Liver (tissue), 8 donors: ENCODE measurements at regions not wholly inside any gene's neighbourhood (a gene's known extent, or its start where the extent isn't known, plus 50 kb on each side); places are given as distances from the start of the nearest gene placed in this dataset.

Source experiments
- DNase-seq: peaks from one replicate; pipeline ENCODE4 v3.0.0-alpha.2; 2017; ENCODE audit warnings: low spot score
- H3K27ac ChIP-seq, 2 donors: one replicate each; pipeline ENCODE4 v1.7.0; 2013; ENCODE audit warnings: inconsistent platforms in 2 of 2, low read length in 2 of 2, control low read depth in 1 of 2, low read depth in 1 of 2, mild to moderate bottlenecking in 1 of 2
- H3K27me3 ChIP-seq, 4 donors: one replicate each; pipeline versions ENCODE4 v1.6.1 to v1.7.0; 2013; ENCODE audit warnings: low read length in 3 of 4, inconsistent platforms in 1 of 4, mild to moderate bottlenecking in 1 of 4, moderate library complexity in 1 of 4; ENCODE audit not compliant: control insufficient read depth in 4 of 4, insufficient read depth in 4 of 4
- H3K36me3 ChIP-seq, 4 donors: one replicate each; pipeline versions ENCODE4 v1.6.1 to v1.7.0; 2013; ENCODE audit warnings: low read length in 3 of 4, mild to moderate bottlenecking in 3 of 4, low read depth in 1 of 4, moderate library complexity in 1 of 4; ENCODE audit not compliant: control insufficient read depth in 4 of 4, insufficient read depth in 3 of 4
- H3K4me1 ChIP-seq, 4 donors: one replicate each; pipeline versions ENCODE4 v1.6.1 to v1.7.0; 2013; ENCODE audit warnings: low read length in 3 of 4, mild to moderate bottlenecking in 3 of 4, moderate library complexity in 1 of 4; ENCODE audit not compliant: control insufficient read depth in 4 of 4, insufficient read depth in 4 of 4
- H3K4me3 ChIP-seq, 3 donors: one replicate each; pipeline versions ENCODE4 v1.6.1 to v1.7.0; 2013; ENCODE audit warnings: low read length in 3 of 3, control low read depth in 1 of 3, low read depth in 1 of 3, mild to moderate bottlenecking in 1 of 3
- H3K9ac ChIP-seq, 2 donors: one replicate each; pipeline ENCODE4 v1.7.0; 2013; ENCODE audit warnings: low read length in 2 of 2, mild to moderate bottlenecking in 2 of 2, moderate library complexity in 2 of 2, control low read depth in 1 of 2, low read depth in 1 of 2
- H3K9me3 ChIP-seq, 4 donors: one replicate each; pipeline versions ENCODE4 v1.6.1 to v1.7.0; 2013; ENCODE audit warnings: low read length in 3 of 4; ENCODE audit not compliant: control insufficient read depth in 4 of 4
- CTCF ChIP-seq: fragments of 150-350 bp; IDR thresholded peaks from 2 replicates; pipeline ENCODE4 v1.5.1; 2017; ENCODE audit warnings: improper control_type of control experiment, low read depth, low read length; ENCODE audit not compliant: missing input control
- EGR1 ChIP-seq, 2 donors: IDR thresholded peaks; 2 replicates each; pipeline ENCODE4 v1.6.1; 2016 to 2018; ENCODE audit warnings: antibody characterized with exemption in 2 of 2, low read depth in 2 of 2
- FOXA1 ChIP-seq: IDR thresholded peaks from 2 replicates; pipeline ENCODE4 v1.6.1; 2016; ENCODE audit warnings: antibody characterized with exemption
- FOXA2 ChIP-seq: IDR thresholded peaks from 2 replicates; pipeline ENCODE4 v1.6.1; 2016; ENCODE audit warnings: antibody characterized with exemption
- GABPA ChIP-seq, 2 donors: IDR thresholded peaks in 1 of 2; conservative IDR thresholded peaks in 1 of 2; 2 replicates each; pipeline ENCODE4 v1.6.1; 2016; ENCODE audit warnings: antibody characterized with exemption in 2 of 2, mild to moderate bottlenecking in 1 of 2, moderate library complexity in 1 of 2
- HNF4A ChIP-seq, 2 donors: conservative IDR thresholded peaks; 2 replicates each; pipeline ENCODE4 v1.6.1; 2016; ENCODE audit warnings: antibody characterized with exemption in 2 of 2, mild to moderate bottlenecking in 2 of 2
- HNF4G ChIP-seq: IDR thresholded peaks from 2 replicates; pipeline ENCODE4 v1.6.1; 2016; ENCODE audit warnings: antibody characterized with exemption
- JUND ChIP-seq, 2 donors: IDR thresholded peaks; 2 replicates each; pipeline ENCODE4 v1.6.1; 2016; ENCODE audit warnings: antibody characterized with exemption in 2 of 2
- MAX ChIP-seq: IDR thresholded peaks from 2 replicates; pipeline ENCODE4 v1.6.1; 2016; ENCODE audit warnings: antibody characterized with exemption
- NR2F2 ChIP-seq: IDR thresholded peaks from 2 replicates; pipeline ENCODE4 v1.6.1; 2016; ENCODE audit warnings: antibody characterized with exemption
- RAD21 ChIP-seq, 2 donors: IDR thresholded peaks; 2 replicates each; pipeline ENCODE4 v1.6.1; 2016; ENCODE audit warnings: antibody characterized with exemption in 2 of 2, mild to moderate bottlenecking in 2 of 2
- RXRA ChIP-seq, 2 donors: IDR thresholded peaks; 2 replicates each; pipeline ENCODE4 v1.6.1; 2017 to 2018; ENCODE audit warnings: antibody characterized with exemption in 2 of 2, mild to moderate bottlenecking in 1 of 2
- SP1 ChIP-seq: IDR thresholded peaks from 2 replicates; pipeline ENCODE4 v1.6.1; 2018; ENCODE audit warnings: antibody characterized with exemption, mild to moderate bottlenecking
- TAF1 ChIP-seq: conservative IDR thresholded peaks from 2 replicates; pipeline ENCODE4 v1.6.1; 2016; ENCODE audit warnings: antibody characterized with exemption, mild to moderate bottlenecking
- YY1 ChIP-seq: IDR thresholded peaks from 2 replicates; pipeline ENCODE4 v1.6.1; 2016; ENCODE audit warnings: antibody characterized with exemption, mild to moderate bottlenecking
- WGBS: extraction: QIAGEN DNeasy Blood & Tissue Kit; methylation state at CpG from one replicate; pipeline ENCODE4 v1.1.7; 2013; 5-methylcytosine and 5-hydroxymethylcytosine counted together
- TF ChIP-seq, protein P1 (sequence below): IDR thresholded peaks from 2 replicates; pipeline ENCODE4 v1.6.1; 2016; ENCODE audit warnings: antibody characterized with exemption, mild to moderate bottlenecking
- TF ChIP-seq, protein P2 (sequence below): IDR thresholded peaks from 2 replicates; pipeline ENCODE4 v1.6.1; 2016; ENCODE audit warnings: antibody characterized with exemption
- TF ChIP-seq, protein P3 (sequence below): IDR thresholded peaks from 2 replicates; pipeline ENCODE4 v1.6.1; 2016; ENCODE audit warnings: antibody characterized with exemption
- donor health status: healthy.
- donor health status: healthy.
- donor health status: healthy.
- donor health status: healthy.
- donor health status: healthy.

GRCh38 chr2:49355611-49356010 lies 201.3 kb upstream of the FSHR start (continued):
- TF ChIP-seq, protein P1, sequence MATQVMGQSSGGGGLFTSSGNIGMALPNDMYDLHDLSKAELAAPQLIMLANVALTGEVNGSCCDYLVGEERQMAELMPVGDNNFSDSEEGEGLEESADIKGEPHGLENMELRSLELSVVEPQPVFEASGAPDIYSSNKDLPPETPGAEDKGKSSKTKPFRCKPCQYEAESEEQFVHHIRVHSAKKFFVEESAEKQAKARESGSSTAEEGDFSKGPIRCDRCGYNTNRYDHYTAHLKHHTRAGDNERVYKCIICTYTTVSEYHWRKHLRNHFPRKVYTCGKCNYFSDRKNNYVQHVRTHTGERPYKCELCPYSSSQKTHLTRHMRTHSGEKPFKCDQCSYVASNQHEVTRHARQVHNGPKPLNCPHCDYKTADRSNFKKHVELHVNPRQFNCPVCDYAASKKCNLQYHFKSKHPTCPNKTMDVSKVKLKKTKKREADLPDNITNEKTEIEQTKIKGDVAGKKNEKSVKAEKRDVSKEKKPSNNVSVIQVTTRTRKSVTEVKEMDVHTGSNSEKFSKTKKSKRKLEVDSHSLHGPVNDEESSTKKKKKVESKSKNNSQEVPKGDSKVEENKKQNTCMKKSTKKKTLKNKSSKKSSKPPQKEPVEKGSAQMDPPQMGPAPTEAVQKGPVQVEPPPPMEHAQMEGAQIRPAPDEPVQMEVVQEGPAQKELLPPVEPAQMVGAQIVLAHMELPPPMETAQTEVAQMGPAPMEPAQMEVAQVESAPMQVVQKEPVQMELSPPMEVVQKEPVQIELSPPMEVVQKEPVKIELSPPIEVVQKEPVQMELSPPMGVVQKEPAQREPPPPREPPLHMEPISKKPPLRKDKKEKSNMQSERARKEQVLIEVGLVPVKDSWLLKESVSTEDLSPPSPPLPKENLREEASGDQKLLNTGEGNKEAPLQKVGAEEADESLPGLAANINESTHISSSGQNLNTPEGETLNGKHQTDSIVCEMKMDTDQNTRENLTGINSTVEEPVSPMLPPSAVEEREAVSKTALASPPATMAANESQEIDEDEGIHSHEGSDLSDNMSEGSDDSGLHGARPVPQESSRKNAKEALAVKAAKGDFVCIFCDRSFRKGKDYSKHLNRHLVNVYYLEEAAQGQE, result no peak
- TF ChIP-seq SP1 (no peak), HNF4G (no peak)

DNA sequence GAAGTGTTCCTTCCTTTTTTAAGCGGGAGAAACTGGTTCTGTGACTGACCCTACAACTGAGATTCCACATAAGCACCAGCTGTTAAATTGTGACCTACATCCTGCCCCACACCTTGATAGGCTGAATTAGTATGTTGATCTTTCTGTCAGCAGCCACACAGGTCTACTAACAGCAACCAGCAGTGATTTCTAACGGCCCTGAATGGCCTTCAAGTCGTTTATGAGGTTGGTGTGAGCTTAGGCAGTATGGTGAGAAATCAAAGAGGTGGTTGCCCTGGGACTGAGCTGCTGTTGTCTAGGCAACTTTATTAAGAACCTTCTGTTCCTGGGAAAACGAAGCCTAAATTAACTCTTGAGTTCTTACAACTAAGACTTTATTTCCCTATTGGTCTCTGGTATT lies 197.2 kb upstream of the FSHR start:
- H3K4me3 ChIP-seq, result no peak overlapping the region
- WGBS, result 37% methylated on average over 4 of the region's 4 CpGs
- no peak overlapping the region for H3K9ac ChIP-seq
- no peak for DNase-seq
- H3K27ac ChIP-seq, result no peak overlapping the region
- H3K4me1 ChIP-seq, result no peaks in the 10 kb centered on the region
- no peak for TF ChIP-seq FOXA1
- TF ChIP-seq FOXA2, result no peak
- no peak for TF ChIP-seq JUND (IDR thresholded peaks at IDR 0.05)
- TF ChIP-seq YY1, result no peak
- TF ChIP-seq SP1, result no peak
- no peak for TF ChIP-seq RXRA (IDR thresholded peaks at IDR 0.05)
- TF ChIP-seq HNF4A (conservative IDR thresholded peaks at IDR 0.05), result no peak
- no peak for TF ChIP-seq TAF1
- TF ChIP-seq, protein P1, result no peak
- no peak for TF ChIP-seq RAD21 (IDR thresholded peaks at IDR 0.05)
- TF ChIP-seq HNF4G, result no peak
- TF ChIP-seq, protein P2, sequence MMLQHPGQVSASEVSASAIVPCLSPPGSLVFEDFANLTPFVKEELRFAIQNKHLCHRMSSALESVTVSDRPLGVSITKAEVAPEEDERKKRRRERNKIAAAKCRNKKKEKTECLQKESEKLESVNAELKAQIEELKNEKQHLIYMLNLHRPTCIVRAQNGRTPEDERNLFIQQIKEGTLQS, result no peak
- no peak for TF ChIP-seq NR2F2
- TF ChIP-seq, protein P3, sequence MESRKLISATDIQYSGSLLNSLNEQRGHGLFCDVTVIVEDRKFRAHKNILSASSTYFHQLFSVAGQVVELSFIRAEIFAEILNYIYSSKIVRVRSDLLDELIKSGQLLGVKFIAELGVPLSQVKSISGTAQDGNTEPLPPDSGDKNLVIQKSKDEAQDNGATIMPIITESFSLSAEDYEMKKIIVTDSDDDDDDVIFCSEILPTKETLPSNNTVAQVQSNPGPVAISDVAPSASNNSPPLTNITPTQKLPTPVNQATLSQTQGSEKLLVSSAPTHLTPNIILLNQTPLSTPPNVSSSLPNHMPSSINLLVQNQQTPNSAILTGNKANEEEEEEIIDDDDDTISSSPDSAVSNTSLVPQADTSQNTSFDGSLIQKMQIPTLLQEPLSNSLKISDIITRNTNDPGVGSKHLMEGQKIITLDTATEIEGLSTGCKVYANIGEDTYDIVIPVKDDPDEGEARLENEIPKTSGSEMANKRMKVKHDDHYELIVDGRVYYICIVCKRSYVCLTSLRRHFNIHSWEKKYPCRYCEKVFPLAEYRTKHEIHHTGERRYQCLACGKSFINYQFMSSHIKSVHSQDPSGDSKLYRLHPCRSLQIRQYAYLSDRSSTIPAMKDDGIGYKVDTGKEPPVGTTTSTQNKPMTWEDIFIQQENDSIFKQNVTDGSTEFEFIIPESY, result no peak
- TF ChIP-seq CTCF, result no peak
- TF ChIP-seq EGR1 (IDR thresholded peaks at IDR 0.05; ENCODE audit: low read depth in 2 of 2), result no peak
- TF ChIP-seq GABPA (IDR thresholded peaks at IDR 0.05 in 1 of 2, conservative IDR thresholded peaks at IDR 0.05 in 1 of 2), result no peak
- no peak for TF ChIP-seq MAX
- H3K36me3 ChIP-seq, result no peaks in the 10 kb centered on the region
- no peaks in the 10 kb centered on the region for H3K9me3 ChIP-seq
- H3K27me3 ChIP-seq, result peaks cover 0 to 2% (median 0%) of the 10 kb centered on the region in 4 donors
